ENCODE measurements at regions not wholly inside any gene's neighbourhood (a gene's known extent, or its start where the extent isn't known, plus 50 kb on each side); places are given as distances from the start of the nearest gene placed in this dataset.

DNA sequence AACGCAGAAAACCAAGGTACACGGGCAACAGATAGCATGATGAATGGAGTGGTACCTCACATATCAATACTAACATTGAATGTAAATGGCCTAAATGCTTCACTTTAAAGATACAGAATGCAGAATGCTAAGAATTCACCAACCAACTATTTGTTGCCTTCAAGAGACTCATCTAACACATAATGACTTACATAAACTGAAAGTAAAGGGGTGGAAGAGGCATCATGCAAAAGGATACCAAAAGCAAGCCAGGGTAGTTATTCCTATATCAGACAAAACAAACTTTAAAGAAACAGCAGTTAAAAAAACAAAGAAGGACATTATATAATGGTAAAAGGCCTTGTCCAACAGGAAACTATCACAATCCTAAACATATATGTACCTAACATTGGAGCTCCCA, 137.1 kb upstream of the APP start:
- TF ChIP-seq, protein P1, sequence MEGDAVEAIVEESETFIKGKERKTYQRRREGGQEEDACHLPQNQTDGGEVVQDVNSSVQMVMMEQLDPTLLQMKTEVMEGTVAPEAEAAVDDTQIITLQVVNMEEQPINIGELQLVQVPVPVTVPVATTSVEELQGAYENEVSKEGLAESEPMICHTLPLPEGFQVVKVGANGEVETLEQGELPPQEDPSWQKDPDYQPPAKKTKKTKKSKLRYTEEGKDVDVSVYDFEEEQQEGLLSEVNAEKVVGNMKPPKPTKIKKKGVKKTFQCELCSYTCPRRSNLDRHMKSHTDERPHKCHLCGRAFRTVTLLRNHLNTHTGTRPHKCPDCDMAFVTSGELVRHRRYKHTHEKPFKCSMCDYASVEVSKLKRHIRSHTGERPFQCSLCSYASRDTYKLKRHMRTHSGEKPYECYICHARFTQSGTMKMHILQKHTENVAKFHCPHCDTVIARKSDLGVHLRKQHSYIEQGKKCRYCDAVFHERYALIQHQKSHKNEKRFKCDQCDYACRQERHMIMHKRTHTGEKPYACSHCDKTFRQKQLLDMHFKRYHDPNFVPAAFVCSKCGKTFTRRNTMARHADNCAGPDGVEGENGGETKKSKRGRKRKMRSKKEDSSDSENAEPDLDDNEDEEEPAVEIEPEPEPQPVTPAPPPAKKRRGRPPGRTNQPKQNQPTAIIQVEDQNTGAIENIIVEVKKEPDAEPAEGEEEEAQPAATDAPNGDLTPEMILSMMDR (IDR thresholded peaks at IDR 0.05): no peak
- TF ChIP-seq POLR2A (IDR thresholded peaks at IDR 0.05): no peak
- DNase-seq (ENCODE audit: low spot score in 2 of 2): no peak
- H3K4me3 ChIP-seq (ENCODE audit: low read depth, poor library complexity, severe bottlenecking): no peak overlapping the region
- WGBS, 2 donors: 82 to 88% methylated on average over 2 of the region's 2 CpGs
- intact Hi-C loops (cut with DNase I; ENCODE audit: low total_unique reads): no loop called here

DNA sequence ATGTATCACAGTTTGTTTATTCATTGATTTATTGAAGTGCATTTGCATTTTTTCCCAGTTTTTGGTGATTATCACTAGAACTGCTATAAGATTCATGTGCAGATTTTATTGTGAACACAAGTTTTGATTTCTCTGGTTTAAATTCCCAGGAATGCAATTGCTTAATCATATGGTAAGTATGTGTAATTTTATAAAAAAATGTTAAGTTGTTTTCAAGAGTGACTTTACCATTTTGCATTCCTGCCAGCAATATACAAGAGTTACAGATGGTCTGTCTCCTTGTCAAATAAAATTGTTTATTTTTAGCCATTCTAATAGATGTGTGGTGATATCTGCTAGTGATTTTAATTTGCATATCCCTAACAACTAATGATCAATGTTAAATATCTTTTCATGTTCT, 127.3 kb upstream of the APP start:
- no peak for DNase-seq (ENCODE audit: low spot score in 2 of 2)
- no peak overlapping the region for H3K4me3 ChIP-seq (ENCODE audit: low read depth, poor library complexity, severe bottlenecking)
- TF ChIP-seq, protein P1 (IDR thresholded peaks at IDR 0.05): no peak
- no peak for TF ChIP-seq POLR2A (IDR thresholded peaks at IDR 0.05)
- intact Hi-C loops (cut with DNase I; ENCODE audit: low total_unique reads): no loop called here

DNA sequence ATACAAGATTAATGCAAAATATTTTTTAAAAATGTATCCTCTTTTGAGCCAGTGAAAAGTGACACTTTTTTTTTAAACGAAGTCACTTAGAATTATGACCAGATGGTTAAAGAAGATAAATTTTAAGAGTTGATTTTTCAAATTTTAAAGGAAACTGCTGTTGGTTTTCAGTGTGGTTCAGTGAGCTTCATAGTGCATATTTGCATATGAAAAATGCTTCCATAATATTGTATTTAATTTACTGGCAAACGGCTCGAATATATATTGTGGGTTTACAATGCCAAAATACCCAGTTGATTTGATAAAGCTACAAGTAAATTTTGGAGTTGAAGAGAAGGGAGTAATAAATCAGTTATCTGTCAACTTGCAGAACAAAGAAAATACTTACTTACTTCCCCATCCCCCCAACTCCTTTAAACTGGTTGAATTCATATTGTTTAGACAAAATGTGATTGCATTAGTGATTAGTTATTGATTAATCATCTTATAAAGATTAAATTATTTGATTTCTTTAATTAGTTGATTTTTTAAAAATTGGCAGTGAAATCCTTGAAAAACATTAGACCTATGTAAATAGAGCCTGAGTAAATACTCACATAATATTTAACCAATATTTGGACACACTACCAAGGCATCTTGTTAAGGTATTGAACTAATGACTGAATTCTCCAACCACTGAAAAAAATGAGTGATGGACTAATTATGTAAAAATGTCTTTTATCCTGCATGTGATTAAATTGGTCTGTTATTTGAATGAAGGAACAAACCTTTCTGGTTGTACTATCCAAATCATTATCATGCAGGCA, 122.8 kb upstream of the APP start:
- TF ChIP-seq, protein P1 (IDR thresholded peaks at IDR 0.05): no peak
- TF ChIP-seq POLR2A (IDR thresholded peaks at IDR 0.05): no peak
- no peak overlapping the region for H3K4me3 ChIP-seq (ENCODE audit: low read depth, poor library complexity, severe bottlenecking)
- 39 to 47% methylated on average over 3 of the region's 3 CpGs for WGBS, 2 donors
- intact Hi-C loops (cut with DNase I; ENCODE audit: low total_unique reads): no loop called here
- no peak for DNase-seq (ENCODE audit: low spot score in 2 of 2)

DNA sequence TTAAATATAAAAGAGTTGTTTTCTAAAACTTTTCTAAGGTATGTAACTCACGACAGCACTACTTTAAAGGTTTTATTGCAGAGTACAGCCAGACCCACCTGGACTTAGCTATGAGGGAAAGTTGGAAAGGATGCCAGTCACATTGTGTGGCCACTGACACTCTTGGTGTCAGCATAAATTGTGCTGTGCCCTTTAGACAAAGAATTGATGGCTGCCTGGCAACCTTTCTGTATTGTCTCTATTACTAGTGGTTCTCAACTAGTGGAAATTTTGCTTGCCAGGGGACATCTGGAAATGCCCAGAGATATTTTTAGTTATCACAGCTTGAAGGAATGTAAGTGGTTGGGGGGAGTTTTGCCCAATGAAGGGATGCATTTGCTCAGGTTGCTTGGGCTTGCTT, 117.5 kb upstream of the APP start:
- DNase-seq (ENCODE audit: low spot score in 2 of 2): no peak
- no peak overlapping the region for H3K4me3 ChIP-seq (ENCODE audit: low read depth, poor library complexity, severe bottlenecking)
- 84 to 98% methylated on average over 1 of the region's 1 CpG for WGBS, 2 donors
- TF ChIP-seq, protein P1 (IDR thresholded peaks at IDR 0.05): no peak
- no peak for TF ChIP-seq POLR2A (IDR thresholded peaks at IDR 0.05)
- intact Hi-C loops (cut with DNase I; ENCODE audit: low total_unique reads): no loop called here

DNA sequence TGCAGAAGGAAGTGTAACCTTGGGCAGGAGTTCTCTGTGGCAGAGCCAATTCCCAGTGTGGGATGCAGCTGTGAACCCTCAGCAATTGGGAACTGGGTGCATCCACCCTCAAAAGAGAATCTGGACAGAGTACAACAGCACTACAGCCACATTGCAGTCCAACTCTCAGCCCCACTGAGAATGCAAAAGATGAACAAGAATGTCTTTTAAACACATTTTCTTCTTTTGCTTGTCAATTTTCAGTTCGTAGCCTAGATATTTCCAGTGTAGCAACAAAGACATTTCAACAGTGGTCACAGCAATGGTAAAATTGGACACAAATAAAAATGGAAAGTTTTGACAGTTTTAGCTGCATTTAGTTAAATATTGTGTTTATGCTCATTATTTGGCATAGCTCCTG, 114.0 kb upstream of the APP start:
- no peak overlapping the region for H3K4me3 ChIP-seq (ENCODE audit: low read depth, poor library complexity, severe bottlenecking)
- 79 to 89% methylated on average over 1 of the region's 1 CpG for WGBS, 2 donors
- no peak for TF ChIP-seq POLR2A (IDR thresholded peaks at IDR 0.05)
- TF ChIP-seq, protein P1 (IDR thresholded peaks at IDR 0.05): no peak
- intact Hi-C loops (cut with DNase I; ENCODE audit: low total_unique reads): no loop called here
- DNase-seq (ENCODE audit: low spot score in 2 of 2): no peak

DNA sequence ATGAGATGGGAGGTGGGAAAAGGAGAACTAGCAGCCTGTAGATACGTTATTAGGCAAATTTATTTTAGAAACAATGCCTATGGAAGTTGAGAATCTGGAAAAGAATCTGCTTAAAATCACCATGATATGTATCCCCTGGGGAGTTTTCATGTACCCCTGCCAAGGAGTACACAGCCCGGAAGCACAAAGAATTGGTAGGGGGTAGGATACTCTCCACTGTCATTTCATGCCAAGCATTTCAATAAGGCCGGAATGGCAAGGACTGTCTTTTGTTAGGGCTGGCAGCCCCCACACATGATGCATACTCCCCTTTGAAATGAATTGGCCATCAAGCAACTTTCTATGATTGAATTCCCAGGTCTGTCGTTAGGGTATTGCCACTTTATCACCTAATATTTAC, 111.5 kb upstream of the APP start:
- no peak for DNase-seq (ENCODE audit: low spot score in 2 of 2)
- 35 to 45% methylated on average over 4 of the region's 4 CpGs for WGBS, 2 donors
- TF ChIP-seq, protein P1 (IDR thresholded peaks at IDR 0.05): no peak
- no peak for TF ChIP-seq POLR2A (IDR thresholded peaks at IDR 0.05)
- H3K4me3 ChIP-seq (ENCODE audit: low read depth, poor library complexity, severe bottlenecking): no peak overlapping the region
- intact Hi-C loops (cut with DNase I; ENCODE audit: low total_unique reads): no loop called here

Data from lower leg skin (tissue), 4 donors.